H1 (cell line): ENCODE measurements at regions not wholly inside any gene's neighbourhood (a gene's known extent, or its start where the extent isn't known, plus 50 kb on each side); places are given as distances from the start of the nearest gene placed in this dataset.
A peak's percentile ranks its signal among the peaks of the same experiment; 100 is the strongest.

Source experiments
- CTCF ChIA-PET: fragments of 300-600 bp; sonication (Branson Sonifier 250); formaldehyde crosslinking; loops from one replicate; lab custom pipeline; 2021; ENCODE audit not compliant: partially characterized antibody; lab: Charles Lee
- POLR2A ChIA-PET: fragments of 300-600 bp; sonication (Branson Sonifier 250); formaldehyde crosslinking; loops from one replicate; lab custom pipeline; 2021; ENCODE audit warnings: inconsistent platforms; ENCODE audit not compliant: partially characterized antibody; lab: Charles Lee
- DNase-seq, 2 experiments: peaks; one replicate each; pipeline versions ENCODE4 v3.0.0 to v3.0.0-alpha.2; 2010 to 2022; ENCODE audit warnings: low spot score in 2 of 2, low read depth in 1 of 2, mixed read lengths in 1 of 2
- FAIRE-seq: peaks from 2 replicates; lab custom pipeline; 2011; peaks lifted over from hg19 to GRCh38; lab: Jason Lieb, UNC
- H2AFZ ChIP-seq: 2 replicates; pipeline ENCODE4 v1.8.1; 2012; ENCODE audit warnings: low read length, inconsistent platforms
- H2AK5ac ChIP-seq: 2 replicates; pipeline ENCODE4 v1.6.1; 2013; ENCODE audit warnings: low read depth, low read length
- H2BK120ac ChIP-seq: replicated peaks from 2 replicates; pipeline ENCODE3; 2013; ENCODE audit warnings: low read depth, low read length, inconsistent platforms
- H2BK12ac ChIP-seq: 2 replicates; pipeline ENCODE4 v1.6.1; 2013; ENCODE audit warnings: low read depth, low read length
- H2BK15ac ChIP-seq: 2 replicates; pipeline ENCODE4 v1.6.1; 2013; ENCODE audit warnings: low read length
- H2BK20ac ChIP-seq: 2 replicates; pipeline ENCODE4 v1.6.1; 2013; ENCODE audit warnings: low read length
- H2BK5ac ChIP-seq: 2 replicates; pipeline ENCODE4 v1.6.1; 2013; ENCODE audit warnings: low read depth, low read length
- H3K14ac ChIP-seq: 2 replicates; pipeline ENCODE4 v1.6.1; 2013; ENCODE audit warnings: inconsistent platforms; ENCODE audit not compliant: insufficient read length
- H3K18ac ChIP-seq: 2 replicates; pipeline ENCODE4 v1.6.1; 2013; ENCODE audit warnings: low read length; ENCODE audit errors: extremely low read depth
- H3K23ac ChIP-seq: 2 replicates; pipeline ENCODE4 v1.6.1; 2013; ENCODE audit warnings: inconsistent platforms; ENCODE audit not compliant: insufficient read length
- H3K23me2 ChIP-seq: 2 replicates; pipeline ENCODE4 v1.6.1; 2013; ENCODE audit warnings: low read depth, low read length
- H3K27ac ChIP-seq: 2 replicates; pipeline ENCODE4 v1.6.1; 2011; ENCODE audit warnings: low read depth, low read length, inconsistent platforms
- H3K27me3 ChIP-seq, 4 experiments: replicated peaks in 1 of 4; 1 replicate in 1 of 4; 2 replicates in 3 of 4; pipeline versions ENCODE4 v1.6.1 to v1.8.1; 2011 to 2013; ENCODE audit warnings: low read length in 3 of 4, mild to moderate bottlenecking in 3 of 4, inconsistent platforms in 2 of 4, mixed read lengths in 2 of 4, moderate library complexity in 1 of 4; ENCODE audit not compliant: control insufficient read depth in 3 of 4, insufficient read depth in 3 of 4; ENCODE audit errors: extremely low read depth in 1 of 4
- H3K36me3 ChIP-seq, 4 experiments: 2 replicates each; pipeline versions ENCODE4 v1.6.1 to v1.8.1; 2011 to 2013; ENCODE audit warnings: mild to moderate bottlenecking in 4 of 4, low read length in 3 of 4, moderate library complexity in 2 of 4, control low read depth in 1 of 4, inconsistent platforms in 1 of 4; ENCODE audit not compliant: insufficient read depth in 4 of 4, control insufficient read depth in 2 of 4
- H3K4ac ChIP-seq: replicated peaks from 2 replicates; pipeline ENCODE3; 2013; ENCODE audit warnings: low read length, low read depth, mixed read lengths, inconsistent platforms; ENCODE audit not compliant: insufficient read length
- H3K4me1 ChIP-seq, 4 experiments: replicated peaks in 1 of 4; 1 replicate in 1 of 4; 2 replicates in 3 of 4; pipeline versions ENCODE4 v1.6.1 to v1.8.1; 2011 to 2013; ENCODE audit warnings: low read length in 3 of 4, inconsistent platforms in 2 of 4, mixed read lengths in 1 of 4; ENCODE audit not compliant: insufficient read depth in 4 of 4, control insufficient read depth in 3 of 4
- H3K4me2 ChIP-seq, 2 experiments: 2 replicates each; pipeline versions ENCODE4 v1.6.1 to v1.8.1; 2011 to 2013; ENCODE audit warnings: low read depth in 2 of 2, low read length in 2 of 2, control low read depth in 1 of 2, inconsistent platforms in 1 of 2, mild to moderate bottlenecking in 1 of 2; ENCODE audit not compliant: insufficient read depth in 1 of 2
- H3K4me3 ChIP-seq, 4 experiments: fragments of 200-600, 300-600 bp in 1 of 4; sonication (generic), shearing (Covaris generic), sonication (Bioruptor Twin) in 1 of 4; 2 replicates each; pipeline versions ENCODE4 v1.5.1 to v1.8.1; 2011 to 2016; ENCODE audit warnings: low read length in 4 of 4, low read depth in 3 of 4, control low read depth in 2 of 4, inconsistent platforms in 2 of 4, mild to moderate bottlenecking in 2 of 4, mixed read lengths in 1 of 4, moderate library complexity in 1 of 4; ENCODE audit not compliant: insufficient read depth in 2 of 4; ENCODE audit errors: extremely low read depth in 1 of 4
- H3K56ac ChIP-seq: replicated peaks from 2 replicates; pipeline ENCODE3; 2013; ENCODE audit warnings: low read depth, mild to moderate bottlenecking, mixed read lengths, low read length, inconsistent platforms; ENCODE audit not compliant: insufficient read length
- H3K79me1 ChIP-seq: 2 replicates; pipeline ENCODE4 v1.6.1; 2013; ENCODE audit warnings: low read depth, low read length, control low read depth
- H3K79me2 ChIP-seq, 2 experiments: 2 replicates each; pipeline versions ENCODE4 v1.6.1 to v1.8.1; 2012 to 2013; ENCODE audit warnings: low read length in 2 of 2, mild to moderate bottlenecking in 2 of 2, inconsistent platforms in 1 of 2; ENCODE audit not compliant: insufficient read depth in 2 of 2, control insufficient read depth in 1 of 2
- H3K9ac ChIP-seq, 4 experiments: replicated peaks in 1 of 4; 1 replicate in 1 of 4; 2 replicates in 3 of 4; pipeline versions ENCODE4 v1.6.1 to v1.8.1; 2011 to 2013; ENCODE audit warnings: low read depth in 3 of 4, low read length in 3 of 4, control low read depth in 2 of 4, mild to moderate bottlenecking in 2 of 4, moderate library complexity in 2 of 4, inconsistent platforms in 1 of 4; ENCODE audit errors: extremely low read depth in 1 of 4
- H3K9me3 ChIP-seq, 2 experiments: 2 replicates each; pipeline versions ENCODE4 v1.6.1 to v1.8.1; 2012 to 2013; ENCODE audit warnings: mild to moderate bottlenecking in 2 of 2, moderate library complexity in 2 of 2, control low read depth in 1 of 2, inconsistent platforms in 1 of 2, low read depth in 1 of 2, low read length in 1 of 2, mixed read lengths in 1 of 2; ENCODE audit not compliant: insufficient read depth in 2 of 2
- H4K20me1 ChIP-seq, 2 experiments: replicated peaks in 1 of 2; 2 replicates each; pipeline versions ENCODE3 to v1.8.1; 2011 to 2013; ENCODE audit warnings: inconsistent platforms in 2 of 2, low read length in 2 of 2, mild to moderate bottlenecking in 1 of 2; ENCODE audit not compliant: insufficient read depth in 2 of 2, control insufficient read depth in 1 of 2
- H4K5ac ChIP-seq: 2 replicates; pipeline ENCODE4 v1.6.1; 2013; ENCODE audit warnings: low read length, low read depth, mixed read lengths, inconsistent platforms; ENCODE audit not compliant: insufficient read length
- H4K8ac ChIP-seq: 2 replicates; pipeline ENCODE4 v1.8.0; 2013; ENCODE audit warnings: mild to moderate bottlenecking, moderate library complexity, low read length, inconsistent platforms; ENCODE audit not compliant: insufficient read depth; ENCODE audit errors: extremely low read depth
- H4K91ac ChIP-seq: replicated peaks from 2 replicates; pipeline ENCODE3; 2013; ENCODE audit warnings: low read length, mixed read lengths, inconsistent platforms; ENCODE audit not compliant: insufficient read length
- MAFK ChIP-seq: IDR thresholded peaks from 2 replicates; pipeline ENCODE4 v1.6.1; 2012; ENCODE audit warnings: low read depth, mild to moderate bottlenecking, improper control_type of control experiment, low read length
- RBBP5 ChIP-seq: IDR thresholded peaks from 2 replicates; pipeline ENCODE4 v1.7.1; 2012; ENCODE audit warnings: low read depth, mild to moderate bottlenecking, inconsistent platforms, low read length, moderate library complexity, borderline replicate concordance
- TCF12 ChIP-seq: IDR thresholded peaks from 2 replicates; pipeline ENCODE4 v1.6.1; 2011; ENCODE audit warnings: low read depth, mild to moderate bottlenecking, low read length
- WGBS, 2 experiments: shearing (Covaris generic) in 1 of 2; methylation state at CpG; one replicate each; pipeline versions ENCODE4 v1.1.6 to v1.1.7; 2013 to 2015; ENCODE audit warnings: low lambda C conversion rate in 2 of 2, mixed read lengths in 2 of 2, inconsistent platforms in 1 of 2, low coverage in 1 of 2, missing lambda C conversion rate in 1 of 2; ENCODE audit not compliant: insufficient replicate concordance in 2 of 2, insufficient coverage in 1 of 2, insufficient read length in 1 of 2; ENCODE audit errors: extremely low coverage in 1 of 2, missing lambda C conversion rate in 1 of 2; 5-methylcytosine and 5-hydroxymethylcytosine counted together

DNA sequence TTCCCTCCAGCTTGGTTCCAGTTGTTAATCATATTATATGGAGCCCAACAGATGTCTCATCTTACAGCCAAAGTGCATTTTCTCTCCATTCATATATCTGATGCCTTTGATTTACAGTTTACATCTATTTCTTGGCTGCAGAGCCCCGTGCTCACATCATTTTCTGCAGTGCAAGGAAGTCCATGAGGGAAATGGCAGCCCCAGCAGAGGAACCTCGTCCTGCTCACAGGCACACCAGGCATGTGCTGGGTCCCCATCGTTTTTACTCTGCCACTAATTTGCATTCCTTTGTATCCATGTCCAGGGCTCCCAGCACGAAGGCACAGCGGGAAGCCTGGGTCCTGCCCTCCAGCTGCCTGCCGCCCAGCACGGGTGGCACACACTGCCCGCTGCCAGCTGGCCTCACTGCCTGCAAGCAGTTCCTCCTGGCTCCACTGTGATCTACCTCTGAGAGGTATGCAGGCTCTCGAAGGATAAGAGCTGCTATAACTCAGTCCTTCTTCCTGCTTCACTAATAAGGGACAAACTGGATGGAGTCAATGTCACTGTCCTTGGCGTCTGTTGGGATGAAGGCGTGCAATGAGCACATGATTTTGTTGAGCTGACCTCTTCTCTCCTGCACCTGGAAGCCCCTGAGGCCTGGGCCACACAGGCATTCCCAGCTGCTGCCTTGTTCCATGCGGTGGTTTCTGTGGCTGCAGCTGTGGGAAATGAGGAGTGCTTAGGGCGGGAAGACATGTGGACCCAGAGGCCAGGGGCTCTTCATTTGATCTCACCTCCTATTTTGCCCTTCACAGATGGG lies 583.6 kb upstream of the MGMT start:
- CTCF ChIA-PET: interaction anchor here (0.5 to 1.2 kb wide), 3 partner anchors 14 to 251 kb away, joined by 3 to 4 read pairs (median 3); no protein-coding TSS in a partner anchor
- H3K23me2 ChIP-seq: peaks cover 3% of the 10 kb centered on the region; the same call in 1 of the 2 replicates

More for the DNA sequence above, 583.6 kb upstream of the MGMT start:
- H2BK15ac ChIP-seq: no peak overlapping the region
- no peak overlapping the region for H4K91ac ChIP-seq
- H2BK20ac ChIP-seq: no peak overlapping the region
- no peaks in the 10 kb centered on the region for H3K79me2 ChIP-seq
- H3K4me3 ChIP-seq: no peak overlapping the region
- peak in 1 of 2 experiments; percentile 22 for DNase-seq
- 89% methylated on average over 13 of the region's 13 CpGs; no CpG with 5 or more reads in 1 of the 2 experiments for WGBS, 2 experiments
- no peak overlapping the region for H3K23ac ChIP-seq
- H3K56ac ChIP-seq: no peak overlapping the region
- FAIRE-seq: no peak
- no peak overlapping the region for H3K9ac ChIP-seq
- H2AK5ac ChIP-seq: no peak overlapping the region
- no peak for TF ChIP-seq MAFK
- no peak for TF ChIP-seq RBBP5
- TF ChIP-seq TCF12: no peak
- H4K20me1 ChIP-seq: peaks cover 0 to 6% of the 10 kb centered on the region in 2 experiments
- H2BK12ac ChIP-seq: no peak overlapping the region
- H2BK120ac ChIP-seq: no peak overlapping the region
- no peaks in the 10 kb centered on the region; a peak in 1 of 8 replicates for H3K36me3 ChIP-seq
- H2BK5ac ChIP-seq: no peak overlapping the region
- no peak overlapping the region for H3K18ac ChIP-seq
- no peak overlapping the region for H3K14ac ChIP-seq
- no peak overlapping the region for H3K4ac ChIP-seq
- peaks cover 0 to 11% of the 10 kb centered on the region in 2 experiments; a peak in 3 of 4 replicates for H3K9me3 ChIP-seq
- no peaks in the 10 kb centered on the region for H3K79me1 ChIP-seq
- H3K27ac ChIP-seq: no peak overlapping the region
- H3K4me2 ChIP-seq: no peak overlapping the region
- POLR2A ChIA-PET: no interaction called here
- H4K8ac ChIP-seq: no peak overlapping the region
- H2AFZ ChIP-seq: no peak overlapping the region
- no peaks in the 10 kb centered on the region for H3K27me3 ChIP-seq
- no peak overlapping the region for H4K5ac ChIP-seq
- no peaks in the 10 kb centered on the region for H3K4me1 ChIP-seq
